Astrocyte of the spinal cord (primary cell): ENCODE measurements at regions not wholly inside any gene's neighbourhood (a gene's known extent, or its start where the extent isn't known, plus 50 kb on each side); places are given as distances from the start of the nearest gene placed in this dataset.

Experiments used
- DNase-seq: peaks from one replicate; pipeline ENCODE4 v3.0.0; 2011; ENCODE audit warnings: low read depth, low spot score
- H3K4me3 ChIP-seq: 2 replicates; pipeline ENCODE4 v1.5.1; 2011; ENCODE audit warnings: low read depth, mild to moderate bottlenecking, low read length, moderate library complexity
- CTCF ChIP-seq: IDR thresholded peaks from 2 replicates; pipeline ENCODE4 v1.5.1; 2012; ENCODE audit warnings: low read depth, mild to moderate bottlenecking, low read length, inconsistent platforms
- in situ Hi-C: cut with HindIII; loops from 2 replicates; pipeline ENCODE4 v1.10.0; 2017; ENCODE audit warnings: low sequenced_read_pairs

- in situ Hi-C loops: no loop called here
- no peak overlapping the region for H3K4me3 ChIP-seq
- DNase-seq: peak; percentile 56
- no peak for TF ChIP-seq CTCF
Measured at GRCh38 chr4:125703443-125703842, 388.7 kb downstream of the FAT4 start.

GRCh38 chr4:125704726-125705125 lies 390.0 kb downstream of the FAT4 start:
- no peak overlapping the region for H3K4me3 ChIP-seq
- no peak for TF ChIP-seq CTCF
- peak; percentile 38 for DNase-seq
- in situ Hi-C loops: no loop called here

- TF ChIP-seq CTCF: no peak
- in situ Hi-C loops: no loop called here
- no peak for DNase-seq
- no peak overlapping the region for H3K4me3 ChIP-seq
Measured at GRCh38 chr4:125705681-125706080, 390.9 kb downstream of the FAT4 start.

- in situ Hi-C loops: no loop called here
- no peak overlapping the region for H3K4me3 ChIP-seq
- no peak for DNase-seq
- no peak for TF ChIP-seq CTCF
Measured at GRCh38 chr4:125707397-125707796, 392.6 kb downstream of the FAT4 start.

GRCh38 chr4:125710766-125711165 lies 396.0 kb downstream of the FAT4 start:
- in situ Hi-C loops: no loop called here
- no peak for TF ChIP-seq CTCF
- DNase-seq: no peak
- H3K4me3 ChIP-seq: no peak overlapping the region

GRCh38 chr4:125714049-125714448 lies 399.3 kb downstream of the FAT4 start:
- no peak for TF ChIP-seq CTCF
- DNase-seq: no peak
- no peak overlapping the region for H3K4me3 ChIP-seq
- in situ Hi-C loops: no loop called here

GRCh38 chr4:125714845-125715244 lies 400.1 kb downstream of the FAT4 start:
- in situ Hi-C loops: no loop called here
- no peak for TF ChIP-seq CTCF
- no peak for DNase-seq
- H3K4me3 ChIP-seq: no peak overlapping the region
